SU-DHL-6 (cell line): ENCODE measurements at regions not wholly inside any gene's neighbourhood (a gene's known extent, or its start where the extent isn't known, plus 50 kb on each side); places are given as distances from the start of the nearest gene placed in this dataset.

Experiments
- H2AFZ ChIP-seq: fragments of 200-600 bp; sonication (generic); 2 replicates; pipeline ENCODE4 v1.6.1; 2014; ENCODE audit warnings: low read depth, mild to moderate bottlenecking, moderate library complexity, mixed read lengths, antibody characterized with exemption, low read length; ENCODE audit not compliant: severe bottlenecking
- H3F3A ChIP-seq: fragments of 200-600 bp; shearing (Covaris generic); 2 replicates; pipeline ENCODE4 v1.6.0; 2016; ENCODE audit warnings: antibody characterized with exemption, mild to moderate bottlenecking; ENCODE audit not compliant: insufficient read depth
- H3K27ac ChIP-seq: fragments of 200-600 bp; sonication (generic); 2 replicates; pipeline ENCODE4 v1.5.1; 2016; ENCODE audit warnings: low read depth, mild to moderate bottlenecking, low read length, moderate library complexity, mixed read lengths
- H3K27me3 ChIP-seq: fragments of 200-600 bp; sonication (generic), shearing (Covaris generic); 2 replicates; pipeline ENCODE4 v1.6.0; 2014; ENCODE audit warnings: mild to moderate bottlenecking, low read length
- H3K36me3 ChIP-seq: fragments of 200-600 bp; sonication (generic); 2 replicates; pipeline ENCODE4 v1.6.1; 2014; ENCODE audit warnings: mild to moderate bottlenecking, low read length, mixed read lengths
- H3K4me2 ChIP-seq: fragments of 300-600, 200-600 bp; shearing (Covaris generic), sonication (generic); 2 replicates; pipeline ENCODE4 v1.6.0; 2014; ENCODE audit warnings: low read length, low read depth, mild to moderate bottlenecking; ENCODE audit not compliant: poor library complexity, severe bottlenecking
- H3K4me3 ChIP-seq: fragments of 200-600 bp; sonication (generic); 2 replicates; pipeline ENCODE4 v1.5.1; 2014; ENCODE audit warnings: antibody characterized with exemption, low read length, mild to moderate bottlenecking, mixed read lengths; ENCODE audit not compliant: insufficient read depth, poor library complexity, severe bottlenecking
- H3K79me2 ChIP-seq: fragments of 200-600 bp; sonication (generic); 2 replicates; pipeline ENCODE4 v1.6.1; 2014; ENCODE audit warnings: mild to moderate bottlenecking, low read length, moderate library complexity; ENCODE audit not compliant: insufficient read depth
- H3K9ac ChIP-seq: fragments of 200-600 bp; sonication (generic); 2 replicates; pipeline ENCODE4 v1.7.0; 2014; ENCODE audit warnings: mild to moderate bottlenecking, low read length
- H3K9me2 ChIP-seq: fragments of 200-600 bp; sonication (generic); replicated peaks from 2 replicates; pipeline ENCODE4 v1.6.1; 2014; ENCODE audit warnings: low read length; ENCODE audit not compliant: insufficient read depth
- H3K9me3 ChIP-seq: fragments of 200-600 bp; sonication (generic); 2 replicates; pipeline ENCODE4 v1.6.1; 2014; ENCODE audit warnings: low read length, mixed read lengths; ENCODE audit not compliant: insufficient read depth
- H4K20me1 ChIP-seq: fragments of 200-600 bp; sonication (generic); 2 replicates; pipeline ENCODE4 v1.6.1; 2014; ENCODE audit warnings: low read depth, mild to moderate bottlenecking, antibody characterized with exemption, low read length, moderate library complexity, mixed read lengths
- CTCF ChIP-seq: fragments of 200-600 bp; sonication (generic); IDR thresholded peaks from one replicate; pipeline ENCODE4 v1.5.1; 2017; ENCODE audit warnings: antibody characterized with exemption, mild to moderate bottlenecking, low read length, moderate library complexity; ENCODE audit not compliant: insufficient read depth, poor library complexity, severe bottlenecking
- EZH2phosphoT487 ChIP-seq: fragments of 200-600 bp; sonication (generic), shearing (Covaris generic); conservative IDR thresholded peaks from 2 replicates; pipeline ENCODE4 v1.6.1; 2018; ENCODE audit warnings: mild to moderate bottlenecking, antibody characterized with exemption, low read length, moderate library complexity, mixed read lengths

GRCh38 chr5:36529142-36529541, 77.3 kb upstream of the SLC1A3 start:
- Histone ChIP-seq H2AFZ (no peak overlapping the region), H3K4me2 (no peak overlapping the region), H3K79me2 (no peaks in the 10 kb centered on the region), H3K27ac (no peak overlapping the region), H3K9me2 (no peaks in the 10 kb centered on the region), H3F3A (no peaks in the 10 kb centered on the region), H3K36me3 (no peaks in the 10 kb centered on the region), H3K9ac (no peak overlapping the region), H3K4me3 (no peak overlapping the region), H4K20me1 (no peaks in the 10 kb centered on the region), H3K9me3 (no peaks in the 10 kb centered on the region), H3K27me3 (no peaks in the 10 kb centered on the region)
- no peak for TF ChIP-seq CTCF
- no peak for TF ChIP-seq EZH2phosphoT487

- Histone ChIP-seq H3K4me2 (no peak overlapping the region), H2AFZ (no peak overlapping the region), H3K4me3 (no peak overlapping the region), H3K9me2 (no peaks in the 10 kb centered on the region), H3K9ac (no peak overlapping the region), H3F3A (no peaks in the 10 kb centered on the region), H3K9me3 (no peaks in the 10 kb centered on the region), H3K27ac (no peak overlapping the region), H4K20me1 (no peaks in the 10 kb centered on the region), H3K36me3 (no peaks in the 10 kb centered on the region), H3K27me3 (no peaks in the 10 kb centered on the region), H3K79me2 (no peaks in the 10 kb centered on the region)
- TF ChIP-seq EZH2phosphoT487 (no peak), CTCF (no peak)
These were observed 76.2 kb upstream of the SLC1A3 start for GRCh38 chr5:36530215-36530614.

GRCh38 chr5:36531401-36531800, 75.0 kb upstream of the SLC1A3 start:
- Histone ChIP-seq H3K4me3 (no peak overlapping the region), H3K4me2 (no peak overlapping the region), H3K9me2 (no peaks in the 10 kb centered on the region), H3F3A (no peaks in the 10 kb centered on the region), H3K36me3 (no peaks in the 10 kb centered on the region), H3K27ac (no peak overlapping the region), H3K79me2 (no peaks in the 10 kb centered on the region), H4K20me1 (no peaks in the 10 kb centered on the region), H3K9ac (no peak overlapping the region), H3K27me3 (no peaks in the 10 kb centered on the region), H2AFZ (no peak overlapping the region), H3K9me3 (no peaks in the 10 kb centered on the region)
- TF ChIP-seq EZH2phosphoT487, result no peak
- no peak for TF ChIP-seq CTCF

GRCh38 chr5:36535378-36535777, 71.0 kb upstream of the SLC1A3 start:
- H3K9me3 ChIP-seq, result no peaks in the 10 kb centered on the region

More at GRCh38 chr5:36535378-36535777, 71.0 kb upstream of the SLC1A3 start:
- H3K27ac ChIP-seq, result no peak overlapping the region
- no peaks in the 10 kb centered on the region for H3K79me2 ChIP-seq
- H3K9ac ChIP-seq, result no peak overlapping the region
- H3K36me3 ChIP-seq, result no peaks in the 10 kb centered on the region
- no peak overlapping the region for H3K4me3 ChIP-seq
- H3K9me2 ChIP-seq, result no peaks in the 10 kb centered on the region
- no peaks in the 10 kb centered on the region for H3K27me3 ChIP-seq
- H2AFZ ChIP-seq, result no peak overlapping the region
- no peaks in the 10 kb centered on the region for H4K20me1 ChIP-seq
- H3K4me2 ChIP-seq, result no peak overlapping the region
- no peak for TF ChIP-seq EZH2phosphoT487
- no peak for TF ChIP-seq CTCF
- no peaks in the 10 kb centered on the region for H3F3A ChIP-seq
